Keratinocyte (primary cell): ENCODE measurements at regions not wholly inside any gene's neighbourhood (a gene's known extent, or its start where the extent isn't known, plus 50 kb on each side); places are given as distances from the start of the nearest gene placed in this dataset.
A peak's percentile ranks its signal among the peaks of the same experiment; 100 is the strongest.

Experiments used
- DNase-seq: peaks from one replicate; pipeline ENCODE4 v3.0.0-alpha.2; 2011; ENCODE audit warnings: low read depth, missing footprints, low spot score
- FAIRE-seq: peaks from 2 replicates; lab custom pipeline; 2011; peaks lifted over from hg19 to GRCh38; lab: Jason Lieb, UNC
- H2AFZ ChIP-seq: 2 replicates; pipeline ENCODE4 v1.6.0; 2012; ENCODE audit warnings: low read length, control low read depth, inconsistent platforms; ENCODE audit not compliant: control insufficient read depth
- H3K27ac ChIP-seq: 2 replicates; pipeline ENCODE4 v1.5.1; 2011; ENCODE audit warnings: low read length; ENCODE audit not compliant: control insufficient read depth, insufficient read depth
- H3K27me3 ChIP-seq: 3 replicates; pipeline ENCODE4 v1.6.0; 2011; ENCODE audit warnings: low read length; ENCODE audit not compliant: control insufficient read depth, insufficient read depth; ENCODE audit errors: extremely low read depth
- H3K36me3 ChIP-seq, 2 experiments: 2 replicates in 1 of 2; 3 replicates in 1 of 2; pipeline ENCODE4 v1.5.1; 2011; ENCODE audit warnings: low read length in 2 of 2, mild to moderate bottlenecking in 1 of 2; ENCODE audit not compliant: control insufficient read depth in 2 of 2, insufficient read depth in 2 of 2; ENCODE audit errors: extremely low read depth in 1 of 2
- H3K4me1 ChIP-seq: 3 replicates; pipeline ENCODE4 v1.5.1; 2011; ENCODE audit warnings: low read length; ENCODE audit not compliant: control insufficient read depth, insufficient read depth; ENCODE audit errors: extremely low read depth
- H3K4me2 ChIP-seq: 3 replicates; pipeline ENCODE4 v1.6.0; 2011; ENCODE audit warnings: low read depth, low read length; ENCODE audit not compliant: control insufficient read depth, insufficient read depth; ENCODE audit errors: extremely low read depth
- H3K4me3 ChIP-seq, 3 experiments: fragments of 200-600 bp in 1 of 3; sonication (generic) in 1 of 3; 2 replicates in 2 of 3; 3 replicates in 1 of 3; pipeline ENCODE4 v1.5.1; 2011 to 2016; ENCODE audit warnings: low read length in 3 of 3, mild to moderate bottlenecking in 3 of 3, control low read depth in 2 of 3, inconsistent platforms in 1 of 3, low read depth in 1 of 3, mixed read lengths in 1 of 3, mixed run types in 1 of 3, moderate library complexity in 1 of 3; ENCODE audit not compliant: control insufficient read depth in 2 of 3, insufficient read depth in 2 of 3; ENCODE audit errors: extremely low read depth in 1 of 3
- H3K79me2 ChIP-seq: 2 replicates; pipeline ENCODE4 v1.6.0; 2012; ENCODE audit warnings: low read length; ENCODE audit not compliant: control insufficient read depth, insufficient read depth
- H3K9ac ChIP-seq: 3 replicates; pipeline ENCODE4 v1.6.0; 2011; ENCODE audit warnings: low read length; ENCODE audit not compliant: control insufficient read depth, insufficient read depth; ENCODE audit errors: extremely low read depth
- H3K9me1 ChIP-seq: 3 replicates; pipeline ENCODE4 v1.6.0; 2011; ENCODE audit warnings: low read length; ENCODE audit not compliant: control insufficient read depth, insufficient read depth; ENCODE audit errors: extremely low read depth
- H3K9me3 ChIP-seq: 2 replicates; pipeline ENCODE4 v1.5.1; 2012; ENCODE audit warnings: low read depth, low read length; ENCODE audit not compliant: control insufficient read depth
- H4K20me1 ChIP-seq: 3 replicates; pipeline ENCODE4 v1.6.0; 2011; ENCODE audit warnings: low read length; ENCODE audit not compliant: control insufficient read depth, insufficient read depth; ENCODE audit errors: extremely low read depth
- CTCF ChIP-seq, 3 experiments: IDR thresholded peaks in 1 of 3; conservative IDR thresholded peaks in 1 of 3; optimal IDR thresholded peaks in 1 of 3; 2 replicates in 2 of 3; 3 replicates in 1 of 3; pipeline versions ENCODE3 to v1.5.1; 2011; ENCODE audit warnings: low read length in 3 of 3, mild to moderate bottlenecking in 3 of 3, moderate library complexity in 2 of 3, control low read depth in 1 of 3, inconsistent platforms in 1 of 3; ENCODE audit not compliant: insufficient read depth in 2 of 3; ENCODE audit errors: extremely low read depth in 1 of 3
- EZH2 ChIP-seq: IDR thresholded peaks from one replicate; pipeline ENCODE4 v1.6.1; 2012; ENCODE audit warnings: inconsistent platforms, mild to moderate bottlenecking, low read length, moderate library complexity
- dilution Hi-C: fragments of 300-500 bp; cut with MboI; formaldehyde crosslinking; loops from one replicate; pipeline ENCODE4 v1.7.0; 2020; ENCODE audit warnings: low sequenced_read_pairs; ENCODE audit not compliant: extremely low pct_ligation_motif_present

- Histone ChIP-seq H4K20me1 (no peaks in the 10 kb centered on the region), H3K9me1 (no peaks in the 10 kb centered on the region), H3K9me3 (no peaks in the 10 kb centered on the region), H3K36me3 (peaks cover 14 to 29% of the 10 kb centered on the region in 2 experiments), H3K4me1 (peaks cover 18% of the 10 kb centered on the region), H2AFZ (no peak overlapping the region), H3K4me2 (no peak overlapping the region), H3K79me2 (peaks cover 93% of the 10 kb centered on the region), H3K9ac (no peak overlapping the region), H3K27ac (no peak overlapping the region), H3K27me3 (no peaks in the 10 kb centered on the region), H3K4me3 (no peak overlapping the region)
- no peak for TF ChIP-seq EZH2
- TF ChIP-seq CTCF (optimal IDR thresholded peaks at IDR 0.05 in 1 of 3, IDR thresholded peaks at IDR 0.05 in 1 of 3, conservative IDR thresholded peaks at IDR 0.05 in 1 of 3; ENCODE audit: extremely low read depth in 1 of 3, insufficient read depth in 2 of 3, low read length in 3 of 3): no peak
- dilution Hi-C loops: no loop called here
- no peak for DNase-seq
- FAIRE-seq: no peak
Measured at GRCh38 chr14:51525739-51526138, 126.0 kb upstream of the FRMD6 start.

GRCh38 chr14:51527073-51527472, 124.6 kb upstream of the FRMD6 start:
- H3K4me2 ChIP-seq: no peak overlapping the region
- H3K27ac ChIP-seq: no peak overlapping the region

More at GRCh38 chr14:51527073-51527472, 124.6 kb upstream of the FRMD6 start:
- no peak for DNase-seq
- no peak overlapping the region for H2AFZ ChIP-seq
- no peaks in the 10 kb centered on the region for H3K9me1 ChIP-seq
- FAIRE-seq: peak; percentile 69
- H3K4me1 ChIP-seq: peaks cover 8% of the 10 kb centered on the region
- dilution Hi-C loops: no loop called here
- H4K20me1 ChIP-seq: no peaks in the 10 kb centered on the region
- H3K27me3 ChIP-seq: no peaks in the 10 kb centered on the region
- H3K79me2 ChIP-seq: peaks cover 91% of the 10 kb centered on the region
- no peak for TF ChIP-seq CTCF (optimal IDR thresholded peaks at IDR 0.05 in 1 of 3, IDR thresholded peaks at IDR 0.05 in 1 of 3, conservative IDR thresholded peaks at IDR 0.05 in 1 of 3; ENCODE audit: extremely low read depth in 1 of 3, insufficient read depth in 2 of 3, low read length in 3 of 3)
- TF ChIP-seq EZH2: no peak
- no peaks in the 10 kb centered on the region for H3K9me3 ChIP-seq
- no peak overlapping the region for H3K4me3 ChIP-seq
- no peak overlapping the region for H3K9ac ChIP-seq
- peaks cover 14 to 31% of the 10 kb centered on the region in 2 experiments for H3K36me3 ChIP-seq
